ENCODE measurements at regions not wholly inside any gene's neighbourhood (a gene's known extent, or its start where the extent isn't known, plus 50 kb on each side); places are given as distances from the start of the nearest gene placed in this dataset.
A peak's percentile ranks its signal among the peaks of the same experiment; 100 is the strongest.

GRCh38 chr22:27164781-27165503, 507.6 kb downstream of the MIAT start:
- TF ChIP-seq POLR2A (IDR thresholded peaks at IDR 0.05; ENCODE audit: low read depth, low read length), result no peak

GRCh38 chr22:27168681-27169080, 511.3 kb downstream of the MIAT start:
- no peak for TF ChIP-seq POLR2A (IDR thresholded peaks at IDR 0.05; ENCODE audit: low read depth, low read length)
- DNase-seq (ENCODE audit: insufficient read length, low spot score) (no peak), FAIRE-seq (no peak)

More at GRCh38 chr22:27164781-27165503, 507.6 kb downstream of the MIAT start:
- FAIRE-seq, result no peak
- no peak for DNase-seq (ENCODE audit: insufficient read length, low spot score)

- TF ChIP-seq POLR2A (IDR thresholded peaks at IDR 0.05; ENCODE audit: low read depth, low read length), result no peak
- peak; percentile 60 for DNase-seq (ENCODE audit: insufficient read length, low spot score)
- peak; percentile 98 for FAIRE-seq
These were observed 513.1 kb downstream of the MIAT start for GRCh38 chr22:27170491-27170890.

GRCh38 chr22:27171212-27171611, 513.8 kb downstream of the MIAT start:
- FAIRE-seq (no peak), DNase-seq (ENCODE audit: insufficient read length, low spot score) (no peak)
- TF ChIP-seq POLR2A (IDR thresholded peaks at IDR 0.05; ENCODE audit: low read depth, low read length), result no peak

- FAIRE-seq, result no peak
- no peak for TF ChIP-seq POLR2A (IDR thresholded peaks at IDR 0.05; ENCODE audit: low read depth, low read length)
- no peak for DNase-seq (ENCODE audit: insufficient read length, low spot score)
These were observed 516.1 kb downstream of the MIAT start for GRCh38 chr22:27173530-27173929.

GRCh38 chr22:27175021-27175838, 517.8 kb downstream of the MIAT start:
- FAIRE-seq (no peak), DNase-seq (ENCODE audit: insufficient read length, low spot score) (no peak)
- TF ChIP-seq POLR2A (IDR thresholded peaks at IDR 0.05; ENCODE audit: low read depth, low read length), result no peak

- FAIRE-seq (no peak), DNase-seq (ENCODE audit: insufficient read length, low spot score) (no peak)
- TF ChIP-seq POLR2A (IDR thresholded peaks at IDR 0.05; ENCODE audit: low read depth, low read length), result no peak
These were observed 518.6 kb downstream of the MIAT start for GRCh38 chr22:27175974-27176373.

GRCh38 chr22:27179161-27179560, 521.8 kb downstream of the MIAT start:
- no peak for FAIRE-seq

GRCh38 chr22:27181537-27181936, 524.1 kb downstream of the MIAT start:
- FAIRE-seq (no peak), DNase-seq (ENCODE audit: insufficient read length, low spot score) (no peak)
- TF ChIP-seq POLR2A (IDR thresholded peaks at IDR 0.05; ENCODE audit: low read depth, low read length), result no peak

More at GRCh38 chr22:27179161-27179560, 521.8 kb downstream of the MIAT start:
- no peak for DNase-seq (ENCODE audit: insufficient read length, low spot score)
- TF ChIP-seq POLR2A (IDR thresholded peaks at IDR 0.05; ENCODE audit: low read depth, low read length), result no peak

GRCh38 chr22:27183474-27183873, 526.1 kb downstream of the MIAT start:
- TF ChIP-seq POLR2A (IDR thresholded peaks at IDR 0.05; ENCODE audit: low read depth, low read length), result no peak
- FAIRE-seq, result no peak

GRCh38 chr22:27185099-27185709, 527.8 kb downstream of the MIAT start:
- FAIRE-seq (no peak), DNase-seq (ENCODE audit: insufficient read length, low spot score) (no peak)
- TF ChIP-seq POLR2A (IDR thresholded peaks at IDR 0.05; ENCODE audit: low read depth, low read length), result no peak

More at GRCh38 chr22:27183474-27183873, 526.1 kb downstream of the MIAT start:
- no peak for DNase-seq (ENCODE audit: insufficient read length, low spot score)

GRCh38 chr22:27185760-27186302, 528.4 kb downstream of the MIAT start:
- no peak for FAIRE-seq
- TF ChIP-seq POLR2A (IDR thresholded peaks at IDR 0.05; ENCODE audit: low read depth, low read length), result no peak
- no peak for DNase-seq (ENCODE audit: insufficient read length, low spot score)

GRCh38 chr22:27186643-27187042, 529.3 kb downstream of the MIAT start:
- DNase-seq (ENCODE audit: insufficient read length, low spot score) (no peak), FAIRE-seq (no peak)
- no peak for TF ChIP-seq POLR2A (IDR thresholded peaks at IDR 0.05; ENCODE audit: low read depth, low read length)
